GM12892 (cell line): ENCODE measurements at regions not wholly inside any gene's neighbourhood (a gene's known extent, or its start where the extent isn't known, plus 50 kb on each side); places are given as distances from the start of the nearest gene placed in this dataset.
"Not testable (repeated sequence)": the region's sequence is repeated elsewhere in the genome, so short reads cannot be mapped to it uniquely, and the experiment has no call there.

Experiments
- DNase-seq: peaks from one replicate; pipeline ENCODE4 v3.0.0; 2011; ENCODE audit not compliant: insufficient read length
- FAIRE-seq: peaks from 2 replicates; lab custom pipeline; 2011; peaks lifted over from hg19 to GRCh38; lab: Jason Lieb, UNC
- POLR2A ChIP-seq: IDR thresholded peaks from 2 replicates; pipeline ENCODE4 v1.6.1; 2011; ENCODE audit warnings: low read depth, low read length, control low read depth
- POLR2AphosphoS5 ChIP-seq: IDR thresholded peaks from 2 replicates; pipeline ENCODE4 v1.6.1; 2011; ENCODE audit warnings: low read depth, low read length, control low read depth
- TAF1 ChIP-seq: IDR thresholded peaks from 2 replicates; pipeline ENCODE4 v1.6.1; 2011; ENCODE audit warnings: low read depth, mild to moderate bottlenecking, control low read depth, low read length, borderline replicate concordance

GRCh38 chr14:30230719-30231118 lies 303.1 kb upstream of the PRKD1 start:
- FAIRE-seq (no peak), DNase-seq (no peak)
- no peak for TF ChIP-seq POLR2A
- no peak for TF ChIP-seq TAF1
- no peak for TF ChIP-seq POLR2AphosphoS5

- DNase-seq (no peak), FAIRE-seq (no peak)
- TF ChIP-seq TAF1 = no peak
- TF ChIP-seq POLR2AphosphoS5 = no peak
- no peak for TF ChIP-seq POLR2A
Observed at GRCh38 chr14:30234966-30235365, 307.3 kb upstream of the PRKD1 start.

- no peak for DNase-seq
- TF ChIP-seq POLR2A (no peak), TAF1 (no peak), POLR2AphosphoS5 (no peak)
- no peak for FAIRE-seq
Observed at GRCh38 chr14:30235485-30235884, 307.8 kb upstream of the PRKD1 start.

GRCh38 chr14:30238936-30239335 lies 311.3 kb upstream of the PRKD1 start:
- TF ChIP-seq POLR2AphosphoS5 (no peak), POLR2A (no peak), TAF1 (no peak)
- FAIRE-seq (no peak), DNase-seq (no peak)

GRCh38 chr14:30240018-30240417 lies 312.4 kb upstream of the PRKD1 start:
- no peak for TF ChIP-seq POLR2A
- no peak for TF ChIP-seq POLR2AphosphoS5
- no peak for TF ChIP-seq TAF1
- FAIRE-seq = no peak

GRCh38 chr14:30240685-30241084 lies 313.0 kb upstream of the PRKD1 start:
- DNase-seq = no peak
- no peak for FAIRE-seq
- no peak for TF ChIP-seq TAF1
- no peak for TF ChIP-seq POLR2AphosphoS5
- TF ChIP-seq POLR2A = no peak

More at GRCh38 chr14:30240018-30240417, 312.4 kb upstream of the PRKD1 start:
- DNase-seq = no peak

- DNase-seq (no peak), FAIRE-seq (no peak)
- TF ChIP-seq TAF1 (no peak), POLR2A (no peak), POLR2AphosphoS5 (no peak)
Observed at GRCh38 chr14:30242744-30243143, 315.1 kb upstream of the PRKD1 start.

- TF ChIP-seq POLR2A = no peak
- TF ChIP-seq TAF1 = no peak
- no peak for TF ChIP-seq POLR2AphosphoS5
- FAIRE-seq = no peak
- DNase-seq = no peak
Observed at GRCh38 chr14:30243207-30243606, 315.6 kb upstream of the PRKD1 start.

GRCh38 chr14:30243805-30244204 lies 315.2 kb upstream of the G2E3 start:
- no peak for FAIRE-seq
- TF ChIP-seq TAF1 = no peak
- no peak for TF ChIP-seq POLR2A
- TF ChIP-seq POLR2AphosphoS5 = no peak
- DNase-seq = no peak

DNA sequence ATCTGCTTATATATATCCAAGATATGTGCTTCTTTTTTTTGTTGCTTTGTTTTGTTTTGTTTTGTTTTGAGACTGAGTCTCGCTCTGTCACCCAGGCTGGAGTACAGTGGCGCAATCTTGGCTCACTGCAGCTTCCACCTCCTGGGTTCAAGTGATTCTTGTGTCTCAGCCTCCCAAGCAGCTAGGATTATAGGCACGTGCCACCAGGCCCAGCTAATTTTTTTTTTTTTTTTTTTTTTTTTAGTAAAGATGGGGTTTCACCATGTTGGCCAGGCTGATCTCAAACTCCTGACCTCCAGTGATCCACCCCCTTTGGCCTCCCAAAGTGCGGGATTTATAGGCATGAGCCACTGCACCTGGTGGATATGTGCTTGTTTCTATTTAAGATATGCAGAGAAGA lies 314.6 kb upstream of the G2E3 start:
- not testable (repeated sequence) for DNase-seq, FAIRE-seq

DNA sequence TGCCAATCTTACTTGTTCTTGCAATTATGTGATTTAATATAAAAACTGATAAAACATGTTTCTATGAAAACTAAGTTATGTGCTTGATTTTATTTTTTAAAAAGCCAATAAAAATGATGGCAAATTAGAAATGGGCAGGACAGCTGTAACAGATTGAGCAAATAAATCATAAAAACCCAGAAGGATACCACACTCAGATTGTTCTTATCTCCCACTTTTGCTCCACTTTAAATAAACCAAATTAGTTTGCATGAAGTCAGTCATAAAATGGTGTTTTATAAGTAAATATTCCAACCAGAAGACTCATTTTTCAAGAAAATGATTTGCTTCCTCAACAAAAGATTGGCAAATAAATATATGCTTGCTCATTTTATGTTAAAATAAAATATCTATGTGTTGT lies 307.9 kb upstream of the G2E3 start:
- DNase-seq = no peak
- TF ChIP-seq POLR2AphosphoS5 (no peak), TAF1 (no peak), POLR2A (no peak)
- no peak for FAIRE-seq

GRCh38 chr14:30251557-30252100 lies 307.3 kb upstream of the G2E3 start:
- TF ChIP-seq POLR2AphosphoS5 = no peak
- TF ChIP-seq TAF1 = no peak
- FAIRE-seq (no peak), DNase-seq (no peak)

DNA sequence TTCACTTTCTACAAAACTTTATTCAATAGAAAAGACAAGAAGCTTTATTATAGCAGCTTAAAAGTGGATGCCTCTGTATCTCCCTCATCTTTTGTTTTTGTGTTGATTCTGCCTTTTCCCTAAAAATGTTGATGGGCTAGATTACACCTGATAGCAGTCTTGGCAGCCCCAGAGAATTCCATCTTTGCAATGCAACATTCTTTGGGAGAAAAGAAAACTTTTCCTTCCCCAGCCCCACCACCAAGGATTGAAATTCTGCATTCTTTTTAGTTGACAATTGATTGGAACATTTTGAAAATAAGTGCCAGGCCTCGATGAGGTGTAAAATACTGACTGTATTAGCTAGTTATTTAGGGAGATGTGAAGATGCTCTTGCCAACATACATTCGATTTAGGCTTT lies 306.8 kb upstream of the G2E3 start:
- FAIRE-seq (no peak), DNase-seq (no peak)
- TF ChIP-seq POLR2AphosphoS5 = no peak
- TF ChIP-seq TAF1 = no peak
- no peak for TF ChIP-seq POLR2A

DNA sequence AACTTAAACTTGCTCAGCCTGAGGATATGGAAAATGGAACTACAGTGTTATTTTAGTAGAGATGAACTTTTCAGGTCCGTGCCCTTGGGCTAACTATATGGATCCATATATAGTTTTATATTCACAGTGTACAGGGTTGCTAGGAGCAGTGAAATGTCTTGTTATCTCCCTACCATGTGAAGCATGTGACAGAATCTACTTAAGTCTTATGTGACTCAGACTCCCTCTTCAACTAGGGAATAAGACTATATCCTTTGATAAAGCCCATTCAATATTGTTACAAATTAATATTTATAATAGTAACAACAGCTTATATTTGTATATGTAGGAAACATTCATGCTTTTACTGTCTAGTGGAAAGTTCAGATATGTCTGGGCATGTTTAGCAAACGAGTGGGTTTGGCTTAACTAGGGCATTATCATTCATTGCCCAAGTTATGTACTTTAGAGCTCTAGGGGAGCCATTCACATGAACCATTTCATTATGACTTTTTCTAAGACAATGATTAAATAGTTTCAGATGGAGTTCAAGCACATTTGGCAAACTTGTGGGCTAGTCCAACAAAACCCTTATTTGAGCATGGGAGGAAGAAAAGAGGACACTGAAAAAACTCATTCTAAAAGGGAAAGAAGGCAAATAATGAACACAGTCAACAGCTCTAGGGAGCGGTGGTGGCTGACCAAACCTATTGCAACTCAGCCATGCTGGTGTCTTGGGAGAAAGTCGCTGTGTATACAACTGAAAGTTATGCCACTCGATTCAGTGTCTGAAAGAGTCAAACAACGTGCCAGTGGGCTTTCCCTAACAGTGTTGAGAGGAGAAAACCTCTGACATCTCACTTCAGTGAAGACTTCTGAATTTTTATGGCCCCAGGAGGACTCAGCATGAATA lies 305.9 kb upstream of the G2E3 start:
- TF ChIP-seq POLR2AphosphoS5 (no peak), POLR2A (no peak), TAF1 (no peak)
- FAIRE-seq (no peak), DNase-seq (no peak)
